Mesodermal cell (in vitro differentiated cells): ENCODE measurements at regions not wholly inside any gene's neighbourhood (a gene's known extent, or its start where the extent isn't known, plus 50 kb on each side); places are given as distances from the start of the nearest gene placed in this dataset.

ENCODE experiments used
- H3K27ac ChIP-seq: 2 replicates; pipeline ENCODE4 v1.7.0; 2013; ENCODE audit warnings: mild to moderate bottlenecking, low read depth, low read length, moderate library complexity; ENCODE audit not compliant: severe bottlenecking
- H3K36me3 ChIP-seq: 2 replicates; pipeline ENCODE4 v1.7.1; 2013; ENCODE audit warnings: mild to moderate bottlenecking, low read length, moderate library complexity; ENCODE audit not compliant: control insufficient read depth, insufficient read depth
- H3K4me1 ChIP-seq: one replicate; pipeline ENCODE4 v1.7.1; 2013; ENCODE audit warnings: mild to moderate bottlenecking, low read length; ENCODE audit not compliant: insufficient read depth, control insufficient read depth, poor library complexity, severe bottlenecking
- H3K4me3 ChIP-seq: 2 replicates; pipeline ENCODE4 v1.7.0; 2013; ENCODE audit warnings: low read length, control low read depth, mild to moderate bottlenecking; ENCODE audit not compliant: insufficient read depth, poor library complexity, severe bottlenecking; ENCODE audit errors: extremely low read depth
- H3K9me3 ChIP-seq: 2 replicates; pipeline ENCODE4 v1.7.1; 2013; ENCODE audit warnings: mild to moderate bottlenecking, low read length, moderate library complexity; ENCODE audit not compliant: control insufficient read depth
- WGBS, 2 experiments: methylation state at CpG; one replicate each; pipeline ENCODE4 v1.1.5; 2013; ENCODE audit warnings: missing lambda C conversion rate in 2 of 2; ENCODE audit not compliant: insufficient coverage in 2 of 2; 5-methylcytosine and 5-hydroxymethylcytosine counted together

- Histone ChIP-seq H3K4me3 (no peak overlapping the region), H3K9me3 (no peaks in the 10 kb centered on the region), H3K4me1 (no peaks in the 10 kb centered on the region), H3K27ac (no peak overlapping the region), H3K36me3 (no peaks in the 10 kb centered on the region)
- 96 to 97% methylated on average over 3 of the region's 5 CpGs for WGBS, 2 experiments
Measured at GRCh38 chr18:34115409-34116081, 109.2 kb downstream of the NOL4 start.

GRCh38 chr18:34114996-34115395 is 109.7 kb downstream of the NOL4 start:
- Histone ChIP-seq H3K9me3 (no peaks in the 10 kb centered on the region), H3K27ac (no peak overlapping the region), H3K4me1 (no peaks in the 10 kb centered on the region), H3K36me3 (no peaks in the 10 kb centered on the region), H3K4me3 (no peak overlapping the region)
- WGBS, 2 experiments = 79 to 96% methylated on average over 2 to 4 of the region's 4 CpGs

DNA sequence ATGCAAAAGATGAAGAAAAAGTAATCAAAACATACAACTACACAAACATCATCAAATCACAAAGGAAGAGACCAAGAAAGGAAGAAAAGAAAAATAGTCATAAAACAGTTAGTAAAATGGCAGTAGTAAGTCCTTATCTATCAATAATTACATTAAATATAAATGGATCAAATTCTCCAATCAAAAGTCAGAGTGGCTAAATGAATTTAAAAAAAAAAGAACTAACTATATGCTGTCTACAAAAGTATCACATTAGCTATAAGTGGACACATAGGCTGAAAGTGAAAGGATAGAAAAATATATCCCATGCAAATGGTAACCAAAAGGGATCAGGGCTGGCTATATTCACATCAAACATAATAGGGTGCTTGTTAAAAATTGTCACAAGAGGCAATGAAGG is 116.5 kb downstream of the NOL4 start:
- no peak overlapping the region for H3K4me3 ChIP-seq
- no peaks in the 10 kb centered on the region for H3K9me3 ChIP-seq
- no peaks in the 10 kb centered on the region for H3K4me1 ChIP-seq
- no peaks in the 10 kb centered on the region for H3K36me3 ChIP-seq
- H3K27ac ChIP-seq = no peak overlapping the region

GRCh38 chr18:34098109-34098508 is 126.6 kb downstream of the NOL4 start:
- whole genome bisulfite sequencing, 2 experiments = 80% methylated on average over 1 of the region's 2 CpGs; no CpG with 5 or more reads in 1 of the 2 experiments
- H3K4me3 ChIP-seq = no peak overlapping the region

GRCh38 chr18:34097312-34097711 is 127.4 kb downstream of the NOL4 start:
- no peaks in the 10 kb centered on the region for H3K36me3 ChIP-seq
- no peak overlapping the region for H3K4me3 ChIP-seq
- no CpG with 5 or more reads among the region's 1 CpG for WGBS, 2 experiments
- no peaks in the 10 kb centered on the region for H3K9me3 ChIP-seq
- no peaks in the 10 kb centered on the region for H3K4me1 ChIP-seq
- H3K27ac ChIP-seq = no peak overlapping the region

More at GRCh38 chr18:34098109-34098508, 126.6 kb downstream of the NOL4 start:
- H3K9me3 ChIP-seq = no peaks in the 10 kb centered on the region
- H3K36me3 ChIP-seq = no peaks in the 10 kb centered on the region
- H3K4me1 ChIP-seq = no peaks in the 10 kb centered on the region
- H3K27ac ChIP-seq = no peak overlapping the region

GRCh38 chr18:34094148-34094547 is 130.6 kb downstream of the NOL4 start:
- H3K27ac ChIP-seq = no peak overlapping the region
- H3K4me1 ChIP-seq = no peaks in the 10 kb centered on the region
- H3K4me3 ChIP-seq = no peak overlapping the region
- no peaks in the 10 kb centered on the region for H3K36me3 ChIP-seq
- H3K9me3 ChIP-seq = no peaks in the 10 kb centered on the region
- no CpG with 5 or more reads among the region's 1 CpG for WGBS, 2 experiments

- Histone ChIP-seq H3K4me3 (no peak overlapping the region), H3K9me3 (no peaks in the 10 kb centered on the region), H3K4me1 (no peaks in the 10 kb centered on the region), H3K27ac (no peak overlapping the region), H3K36me3 (no peaks in the 10 kb centered on the region)
- no CpG with 5 or more reads among the region's 1 CpG for WGBS, 2 experiments
Measured at GRCh38 chr18:34092796-34093195, 131.9 kb downstream of the NOL4 start.

DNA sequence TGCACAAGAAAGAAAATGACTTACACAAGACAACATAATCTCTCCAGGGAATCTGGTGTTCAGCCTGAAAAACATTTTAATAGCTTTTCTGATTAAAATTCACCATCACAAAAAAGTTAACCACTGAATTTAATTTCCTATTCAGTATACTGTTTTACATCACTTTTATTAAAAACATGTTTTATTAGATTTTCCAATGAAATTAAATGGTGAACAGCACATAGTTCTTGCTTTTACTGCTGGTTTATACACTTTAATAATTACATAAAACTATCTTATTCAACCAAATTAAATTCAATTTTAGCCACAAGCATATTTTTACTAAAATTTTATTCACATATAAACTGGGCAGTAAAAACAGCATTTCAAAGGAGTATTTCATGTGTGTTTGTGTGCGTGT is 138.3 kb downstream of the NOL4 start:
- Histone ChIP-seq H3K4me3 (no peak overlapping the region), H3K27ac (no peak overlapping the region), H3K36me3 (no peaks in the 10 kb centered on the region), H3K4me1 (no peaks in the 10 kb centered on the region), H3K9me3 (no peaks in the 10 kb centered on the region)
- WGBS, 2 experiments = no CpG with 5 or more reads among the region's 1 CpG

GRCh38 chr18:34085140-34085739 is 139.5 kb downstream of the NOL4 start:
- no peaks in the 10 kb centered on the region for H3K9me3 ChIP-seq
- WGBS, 2 experiments = 82 to 100% methylated on average over 1 of the region's 4 CpGs
- no peak overlapping the region for H3K4me3 ChIP-seq
- no peaks in the 10 kb centered on the region for H3K4me1 ChIP-seq
- H3K36me3 ChIP-seq = no peaks in the 10 kb centered on the region
- H3K27ac ChIP-seq = no peak overlapping the region

DNA sequence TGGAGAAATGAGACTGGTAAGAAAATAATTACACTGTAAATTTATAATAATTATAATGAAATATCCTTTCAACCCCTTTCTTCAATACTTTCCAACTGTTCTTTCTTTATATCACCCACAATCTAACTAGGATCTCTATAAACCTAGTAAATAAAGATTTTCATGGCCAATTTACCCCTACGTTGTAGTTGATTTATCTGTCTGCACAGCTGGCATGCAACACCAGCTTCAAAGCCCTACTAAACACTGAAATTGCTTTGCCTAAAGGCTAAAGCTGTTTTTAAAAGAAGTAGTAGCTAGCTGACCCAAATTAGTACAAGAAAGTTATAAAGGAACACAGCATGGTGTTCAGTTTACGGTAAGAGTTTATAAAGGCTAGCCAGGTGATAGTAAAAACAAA is 140.1 kb downstream of the NOL4 start:
- Histone ChIP-seq H3K9me3 (no peaks in the 10 kb centered on the region), H3K4me3 (no peak overlapping the region), H3K4me1 (no peaks in the 10 kb centered on the region), H3K27ac (no peak overlapping the region), H3K36me3 (no peaks in the 10 kb centered on the region)
- WGBS, 2 experiments = 100% methylated on average over 1 of the region's 2 CpGs; no CpG with 5 or more reads in 1 of the 2 experiments

DNA sequence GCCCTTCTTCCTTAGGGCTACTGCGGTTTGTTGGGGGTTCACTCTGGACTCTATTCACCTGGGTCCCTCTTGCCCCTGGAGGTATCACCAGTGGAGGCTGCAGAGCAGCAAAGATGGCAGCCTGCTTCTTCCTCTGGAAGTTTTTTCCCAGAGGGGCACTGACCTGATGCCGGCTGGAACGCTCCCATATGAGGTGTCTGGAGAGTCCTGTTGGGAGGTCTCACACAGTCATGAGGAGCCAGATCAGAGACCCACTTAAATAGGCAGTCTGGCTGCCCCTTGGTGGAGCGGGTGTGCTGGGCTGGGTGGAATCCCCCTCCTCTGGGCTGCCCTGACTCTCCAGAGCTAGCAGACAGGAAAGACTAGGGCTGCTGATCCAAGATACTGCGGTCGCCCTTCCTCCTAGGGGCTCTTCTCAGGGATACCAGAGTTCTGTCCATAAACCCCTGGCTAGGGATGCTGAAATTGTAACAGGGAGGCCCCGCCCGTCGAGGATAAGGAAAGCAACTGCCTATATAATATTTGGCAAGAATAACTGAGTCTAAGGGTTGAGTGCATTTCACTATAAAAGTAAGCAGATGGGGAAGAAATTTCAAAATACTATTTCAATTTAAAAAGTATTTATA is 140.7 kb downstream of the NOL4 start:
- WGBS, 2 experiments = 85 to 88% methylated on average over 2 to 5 of the region's 9 CpGs
- H3K27ac ChIP-seq = no peak overlapping the region
- H3K4me1 ChIP-seq = no peaks in the 10 kb centered on the region

More for the DNA sequence above, 140.7 kb downstream of the NOL4 start:
- Histone ChIP-seq H3K36me3 (no peaks in the 10 kb centered on the region), H3K9me3 (no peaks in the 10 kb centered on the region), H3K4me3 (no peak overlapping the region)
